ENCODE measurements at regions not wholly inside any gene's neighbourhood (a gene's known extent, or its start where the extent isn't known, plus 50 kb on each side); places are given as distances from the start of the nearest gene placed in this dataset.

DNA sequence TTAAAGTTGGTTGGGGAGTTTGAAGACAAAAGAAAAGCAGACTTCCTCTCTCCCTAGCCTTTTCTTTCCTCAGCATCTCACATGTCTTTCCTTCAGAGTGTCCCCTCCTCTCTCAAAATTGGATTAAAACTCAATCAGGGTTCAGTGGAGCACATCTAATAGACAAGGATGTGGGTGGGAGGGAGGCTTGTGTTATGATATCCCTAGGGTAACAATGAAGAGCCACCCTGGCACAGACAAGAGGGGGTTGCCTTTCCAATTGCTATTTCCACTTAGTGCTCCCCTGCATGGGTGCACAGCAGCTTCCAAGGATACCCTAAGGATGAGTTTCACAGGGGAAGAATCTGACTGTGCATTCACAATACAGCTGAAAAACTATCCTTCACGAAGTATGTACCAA is 585.2 kb upstream of the C9orf72 start:
- no peaks in the 10 kb centered on the region for H3K27me3 Mint-ChIP-seq (ENCODE audit: low read depth)
- no peak for TF ChIP-seq CTCF (IDR thresholded peaks at IDR 0.05; ENCODE audit: unreplicated experiment in 3 of 3)
- H3K4me1 Mint-ChIP-seq = peaks cover 8% of the 10 kb centered on the region
- H3K27ac Mint-ChIP-seq = no peak overlapping the region
- peaks cover 6% of the 10 kb centered on the region for H3K9me3 Mint-ChIP-seq
- H3K4me3 Mint-ChIP-seq = no peak overlapping the region
- no peaks in the 10 kb centered on the region for H3K36me3 Mint-ChIP-seq (ENCODE audit: low read depth)

- H3K4me3 Mint-ChIP-seq = no peak overlapping the region
- H3K27me3 Mint-ChIP-seq (ENCODE audit: low read depth) = no peaks in the 10 kb centered on the region
- no peaks in the 10 kb centered on the region for H3K36me3 Mint-ChIP-seq (ENCODE audit: low read depth)
- H3K4me1 Mint-ChIP-seq = no peaks in the 10 kb centered on the region
- H3K27ac Mint-ChIP-seq = no peak overlapping the region
- no peaks in the 10 kb centered on the region for H3K9me3 Mint-ChIP-seq
- TF ChIP-seq CTCF (IDR thresholded peaks at IDR 0.05; ENCODE audit: unreplicated experiment in 3 of 3) = no peak
Observed at GRCh38 chr9:28163619-28164018, 590.3 kb upstream of the C9orf72 start.

DNA sequence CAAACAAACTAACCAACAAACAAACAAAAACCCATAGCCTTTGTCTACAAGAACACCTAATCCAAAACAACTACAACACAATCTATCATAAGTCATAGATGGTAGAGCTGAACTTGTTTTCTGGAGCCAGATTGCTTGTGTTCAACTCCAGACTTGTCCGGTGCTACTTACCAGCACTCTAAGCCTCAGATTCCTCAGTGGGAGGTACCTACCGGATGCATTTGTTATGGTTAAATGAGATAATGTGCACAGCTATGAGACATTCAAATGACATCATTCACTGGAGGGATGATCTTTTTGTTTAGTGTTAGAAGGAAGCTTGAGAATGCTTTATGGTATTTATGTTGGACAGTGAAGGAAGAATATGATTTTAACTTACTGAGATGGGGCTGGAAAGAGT is 592.9 kb upstream of the C9orf72 start:
- Mint-ChIP-seq H3K9me3 (no peaks in the 10 kb centered on the region), H3K4me3 (no peak overlapping the region), H3K4me1 (no peaks in the 10 kb centered on the region), H3K27me3 (ENCODE audit: low read depth) (no peaks in the 10 kb centered on the region), H3K27ac (no peak overlapping the region), H3K36me3 (ENCODE audit: low read depth) (no peaks in the 10 kb centered on the region)
- TF ChIP-seq CTCF (IDR thresholded peaks at IDR 0.05; ENCODE audit: unreplicated experiment in 3 of 3) = no peak

DNA sequence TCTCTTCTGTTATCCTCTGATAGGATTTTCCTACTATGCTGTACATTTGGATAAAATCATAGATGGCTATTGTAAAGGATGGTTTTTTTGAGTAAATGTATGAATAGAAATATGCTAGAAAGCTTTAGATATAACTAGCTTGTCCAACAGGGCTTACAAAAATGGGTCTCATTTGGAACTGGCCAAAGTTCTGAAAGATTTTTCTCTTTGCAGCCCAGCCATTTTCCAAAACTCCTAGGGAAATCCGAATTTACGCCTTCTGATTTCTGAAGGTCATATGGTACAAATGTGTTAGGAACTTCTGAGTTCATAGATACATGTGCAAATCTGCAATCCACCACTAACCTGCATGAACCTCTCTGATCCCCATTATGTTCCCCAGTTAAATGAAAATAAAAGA is 603.9 kb upstream of the C9orf72 start:
- Mint-ChIP-seq H3K27me3 (ENCODE audit: low read depth) (no peaks in the 10 kb centered on the region), H3K9me3 (no peaks in the 10 kb centered on the region), H3K27ac (no peak overlapping the region), H3K4me3 (no peak overlapping the region), H3K36me3 (ENCODE audit: low read depth) (no peaks in the 10 kb centered on the region), H3K4me1 (no peaks in the 10 kb centered on the region)
- TF ChIP-seq CTCF (IDR thresholded peaks at IDR 0.05; ENCODE audit: unreplicated experiment in 3 of 3) = no peak

GRCh38 chr9:28177925-28178324 is 604.6 kb upstream of the C9orf72 start:
- H3K36me3 Mint-ChIP-seq (ENCODE audit: low read depth) = no peaks in the 10 kb centered on the region
- H3K27ac Mint-ChIP-seq = no peak overlapping the region
- no peaks in the 10 kb centered on the region for H3K27me3 Mint-ChIP-seq (ENCODE audit: low read depth)

More at GRCh38 chr9:28177925-28178324, 604.6 kb upstream of the C9orf72 start:
- Mint-ChIP-seq H3K4me3 (no peak overlapping the region), H3K9me3 (no peaks in the 10 kb centered on the region), H3K4me1 (no peaks in the 10 kb centered on the region)
- no peak for TF ChIP-seq CTCF (IDR thresholded peaks at IDR 0.05; ENCODE audit: unreplicated experiment in 3 of 3)
